HG03108 (cell line): ENCODE measurements at regions not wholly inside any gene's neighbourhood (a gene's known extent, or its start where the extent isn't known, plus 50 kb on each side); places are given as distances from the start of the nearest gene placed in this dataset.

Experiments used
- ATAC-seq: cut with Tn5 transposase; IDR thresholded peaks from one replicate; pipeline ENCODE4 v1.9.1; 2021; ENCODE audit warnings: moderate library complexity; ENCODE audit not compliant: unreplicated experiment

- no peak for ATAC-seq
Observed at GRCh38 chr14:97336179-97336578, 539.0 kb downstream of the VRK1 start.

DNA sequence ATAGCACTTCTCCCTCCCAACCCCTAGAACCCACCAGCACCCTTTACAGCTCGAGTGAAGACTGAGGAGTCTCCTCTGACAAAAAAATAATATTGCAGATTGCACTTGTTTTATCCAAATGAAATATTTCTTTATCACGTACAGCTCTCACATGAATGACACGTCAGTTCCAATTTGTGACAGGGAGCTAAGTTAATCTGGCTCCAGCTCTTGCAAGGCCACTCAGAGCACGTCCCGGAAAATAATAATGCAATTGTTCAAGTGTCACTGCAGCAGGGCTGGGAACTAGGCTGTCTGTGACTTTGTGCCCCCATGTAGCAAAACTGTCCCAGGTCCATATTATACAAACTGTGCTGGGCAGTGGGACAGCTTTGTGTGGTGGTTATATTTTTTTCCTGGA, 539.6 kb downstream of the VRK1 start:
- ATAC-seq: no peak

DNA sequence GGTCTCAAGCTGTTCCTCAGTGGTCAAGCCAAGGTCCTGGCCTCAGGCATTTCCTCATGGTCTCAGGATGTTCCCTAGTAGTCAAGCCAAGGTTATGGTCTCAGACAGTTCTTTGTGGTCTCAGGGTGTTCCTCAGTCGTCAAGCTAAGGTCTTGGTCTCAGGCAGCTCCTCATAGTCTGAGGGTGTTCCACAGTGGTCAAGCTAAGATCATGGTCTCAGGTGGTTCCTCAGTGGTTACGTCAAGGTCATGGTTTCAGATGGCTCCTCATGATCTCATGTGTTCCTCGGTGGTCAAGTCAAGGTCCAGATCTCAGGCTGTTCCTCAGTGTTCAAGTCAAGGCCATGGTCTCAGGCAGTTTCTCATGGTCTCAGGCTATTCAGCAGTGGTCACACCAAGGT, 540.1 kb downstream of the VRK1 start:
- ATAC-seq: no peak

DNA sequence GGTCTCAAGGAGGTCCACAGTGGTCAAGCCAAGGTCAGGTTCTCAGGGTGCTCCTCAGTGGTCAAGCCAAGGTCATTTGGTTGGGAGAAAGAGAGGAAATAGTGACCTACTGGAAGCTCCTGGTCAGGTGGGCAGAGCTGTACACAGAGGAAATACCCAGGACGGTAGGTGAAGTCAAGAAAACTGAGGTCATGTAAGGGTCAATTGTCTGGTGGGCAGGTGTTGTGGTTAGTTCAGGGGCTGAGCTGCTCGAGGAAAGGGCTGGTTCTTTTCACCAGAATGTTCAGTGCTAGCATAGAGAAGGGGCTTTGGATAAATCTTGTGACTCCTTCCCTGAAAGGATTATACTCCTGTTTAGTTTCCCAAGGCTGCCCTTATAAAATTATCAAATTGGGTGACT, 540.5 kb downstream of the VRK1 start:
- no peak for ATAC-seq

GRCh38 chr14:97344666-97345065, 547.5 kb downstream of the VRK1 start:
- ATAC-seq: no peak

- ATAC-seq: no peak
Observed at GRCh38 chr14:97346675-97347074, 549.5 kb downstream of the VRK1 start.

GRCh38 chr14:97349463-97349862, 552.3 kb downstream of the VRK1 start:
- no peak for ATAC-seq

DNA sequence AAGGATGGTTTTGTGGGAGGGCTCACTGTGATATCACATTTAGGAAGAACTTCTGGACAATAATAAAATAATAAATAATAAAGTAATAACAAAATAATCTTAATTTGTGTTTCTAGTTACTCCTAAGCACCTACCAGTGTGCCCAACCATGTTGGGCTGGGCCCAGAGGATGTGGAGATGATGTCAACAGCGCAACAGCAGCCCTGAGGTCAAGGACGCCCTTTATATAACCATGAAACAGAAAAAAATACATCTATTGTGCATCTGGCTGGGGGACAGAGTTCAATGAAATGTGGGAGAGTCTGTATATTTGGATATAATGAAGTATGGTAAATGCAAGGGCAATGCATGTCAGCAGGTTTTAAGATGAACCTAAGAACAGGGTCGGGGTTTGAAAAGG, 552.8 kb downstream of the VRK1 start:
- ATAC-seq: no peak

DNA sequence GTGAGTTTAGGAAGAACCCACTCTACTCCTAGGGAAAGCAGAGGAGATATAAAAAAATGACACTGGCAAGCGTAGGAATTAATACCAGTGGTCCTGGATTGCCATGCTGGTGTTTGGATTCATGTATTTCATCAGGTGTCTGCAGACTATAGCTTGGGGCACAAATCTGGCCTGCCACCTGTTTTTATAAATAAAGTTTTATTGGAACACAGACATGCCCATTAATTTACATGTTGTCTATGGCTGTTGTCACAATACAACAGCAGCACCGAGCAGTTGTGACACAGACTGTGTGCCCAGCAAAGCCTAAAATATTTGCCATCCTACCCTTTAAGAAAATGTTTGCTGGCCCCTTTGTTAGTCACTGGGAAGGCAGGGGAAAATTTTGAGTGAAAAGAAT, 553.2 kb downstream of the VRK1 start:
- no peak for ATAC-seq

DNA sequence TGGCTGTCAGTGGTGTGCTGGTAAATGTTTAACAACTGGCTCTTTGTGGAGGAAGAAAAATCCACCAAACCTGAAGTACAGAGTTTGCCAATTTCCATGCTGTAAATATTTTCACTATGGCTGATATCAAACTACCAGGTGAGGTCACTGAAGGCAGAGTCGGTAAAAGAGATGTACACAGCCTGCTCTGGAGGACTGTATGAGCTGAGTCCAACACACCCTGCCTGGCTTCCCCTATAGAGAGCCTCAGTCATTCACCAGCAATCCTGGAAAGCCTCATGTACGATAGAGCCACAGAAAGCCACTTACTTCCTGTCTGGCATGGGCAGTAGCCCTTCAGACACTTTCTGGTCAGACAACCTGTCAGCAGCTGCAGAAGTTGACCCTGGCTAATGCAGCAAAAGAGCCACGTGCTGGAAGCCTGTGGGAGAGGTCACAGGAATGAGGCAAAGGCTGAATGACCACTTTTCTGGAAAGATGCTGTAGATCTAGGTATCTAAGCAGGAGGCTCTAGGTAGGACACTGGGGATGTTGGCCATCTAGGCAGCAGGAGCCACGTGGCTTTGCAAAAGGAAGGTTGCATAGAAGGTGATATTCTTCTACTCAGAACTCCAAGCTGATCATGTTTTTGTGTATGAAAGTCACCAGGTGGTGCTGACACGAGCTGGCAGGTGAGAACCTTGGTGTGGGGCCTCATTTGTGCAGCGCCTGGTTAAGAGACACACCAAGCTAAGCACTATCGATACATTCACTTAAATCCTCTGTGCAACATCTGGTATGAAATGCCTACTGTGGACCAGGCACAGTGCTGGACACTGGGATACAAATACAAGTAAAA, 553.9 kb downstream of the VRK1 start:
- no peak for ATAC-seq

- ATAC-seq: no peak
Observed at GRCh38 chr14:97353102-97353501, 555.9 kb downstream of the VRK1 start.

GRCh38 chr14:97354119-97354722, 557.0 kb downstream of the VRK1 start:
- no peak for ATAC-seq

DNA sequence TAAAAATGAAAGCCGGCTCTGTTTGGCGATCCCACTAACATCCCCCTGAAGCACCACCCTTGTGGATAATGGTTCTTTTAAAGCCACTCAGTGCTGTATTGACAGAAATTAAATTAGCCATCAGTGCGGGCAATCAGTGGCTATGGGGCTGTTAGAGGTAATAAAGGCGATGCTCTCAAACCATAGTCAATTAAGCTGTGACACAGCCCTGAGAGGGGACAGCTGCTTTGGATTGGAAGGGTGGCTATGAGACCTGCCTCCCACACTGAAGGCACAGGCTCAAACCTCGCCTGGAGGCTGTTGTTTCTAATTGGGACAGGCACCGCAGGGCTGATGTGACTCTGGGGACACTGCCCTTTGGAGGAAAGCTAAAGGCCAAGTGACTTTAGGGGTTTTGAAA, 562.2 kb downstream of the VRK1 start:
- ATAC-seq: no peak

GRCh38 chr14:97361181-97361580, 564.0 kb downstream of the VRK1 start:
- no peak for ATAC-seq

DNA sequence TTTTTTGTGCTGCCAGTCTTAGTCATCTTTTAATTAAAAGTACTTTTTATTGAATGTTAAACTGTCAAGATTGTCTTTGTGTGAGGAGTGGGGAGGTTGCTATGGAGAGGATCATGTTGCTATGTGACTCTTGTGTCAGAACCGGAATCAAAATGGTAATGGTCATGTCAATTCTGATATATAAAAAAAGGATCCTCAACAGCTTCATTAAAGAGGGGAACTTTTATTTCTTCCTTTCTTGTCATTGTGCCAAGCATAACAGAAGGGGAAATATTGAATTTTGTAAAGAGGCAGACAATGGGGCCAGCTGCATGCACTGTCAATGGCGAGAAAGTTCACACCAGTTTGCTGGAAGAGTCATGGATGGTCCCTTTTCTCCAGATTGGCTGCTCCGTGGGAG, 564.8 kb downstream of the VRK1 start:
- ATAC-seq: no peak

GRCh38 chr14:97366400-97366799, 569.2 kb downstream of the VRK1 start:
- ATAC-seq: no peak

GRCh38 chr14:97367278-97367677, 570.1 kb downstream of the VRK1 start:
- no peak for ATAC-seq

GRCh38 chr14:97368049-97368448, 570.9 kb downstream of the VRK1 start:
- no peak for ATAC-seq

DNA sequence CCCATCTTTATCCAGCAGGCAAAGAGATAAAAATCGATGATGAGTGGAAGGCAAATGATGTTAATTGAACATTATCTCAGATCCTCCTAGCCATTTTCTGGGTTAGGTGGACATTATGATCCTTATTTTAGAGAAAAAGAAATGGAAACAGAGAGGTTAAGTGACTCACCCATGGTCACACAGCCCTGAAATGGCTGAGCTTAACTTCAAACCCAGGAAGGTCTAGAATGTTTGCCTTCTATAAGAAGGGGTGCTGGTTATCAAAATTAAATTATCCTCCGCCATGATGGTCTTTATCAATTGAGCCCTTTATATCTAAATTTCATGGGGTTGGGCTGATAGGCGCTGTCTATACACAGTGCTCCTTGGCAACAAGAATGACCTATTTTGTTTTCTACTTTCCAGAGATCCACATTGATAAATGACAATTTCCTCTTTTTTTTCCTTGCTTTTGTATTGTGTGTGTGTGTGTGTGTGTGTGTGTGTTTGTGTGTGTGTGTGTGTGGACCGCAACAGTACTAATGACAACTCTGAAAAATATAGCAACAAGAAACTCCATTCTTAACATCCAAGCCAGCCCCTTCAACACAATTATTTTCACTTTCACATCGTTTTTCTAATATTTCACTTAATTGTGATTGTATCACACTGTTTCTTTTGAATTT, 571.9 kb downstream of the VRK1 start:
- no peak for ATAC-seq

DNA sequence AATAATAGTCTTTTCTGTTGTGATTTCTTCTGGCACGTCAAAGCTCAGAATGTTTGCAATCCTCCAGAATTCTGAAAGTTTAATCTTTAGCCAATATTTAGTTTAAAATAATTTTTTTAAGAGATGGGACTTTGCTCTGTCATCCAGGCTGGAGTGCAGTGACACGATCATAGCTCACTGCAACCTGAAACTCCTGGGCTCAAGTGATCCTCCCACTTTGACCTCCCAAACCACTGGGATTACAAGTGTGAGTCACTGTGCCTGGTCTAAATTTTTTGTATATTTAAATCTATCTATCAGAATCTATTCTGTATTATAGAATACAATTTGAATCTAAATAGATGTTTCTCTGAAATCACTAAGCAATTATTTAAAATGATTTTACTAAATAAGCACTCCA, 572.7 kb downstream of the VRK1 start:
- no peak for ATAC-seq

- no peak for ATAC-seq
Observed at GRCh38 chr14:97376310-97376709, 579.1 kb downstream of the VRK1 start.

GRCh38 chr14:97377550-97377949, 580.4 kb downstream of the VRK1 start:
- ATAC-seq: no peak
